GM12878 (cell line): ENCODE measurements at regions not wholly inside any gene's neighbourhood (a gene's known extent, or its start where the extent isn't known, plus 50 kb on each side); places are given as distances from the start of the nearest gene placed in this dataset.

Experiments
- ATAC-seq: fragments of 200-7000 bp; cut with Tn5 transposase; 3 replicates; pipeline ENCODE4 v1.9.1; 2020; ENCODE audit warnings: mild to moderate bottlenecking, moderate library complexity
- BruUV-seq: library from RNA; stranded (reverse); fragments of 400-500 nt; replicated peaks from 2 replicates; lab custom pipeline; 2021; lab: Mats Ljungman, UMichigan
- CTCF ChIA-PET: fragments of 300-600 bp; sonication (Branson Sonifier 250); formaldehyde crosslinking; extraction: SDS; loops from one replicate; lab custom pipeline; 2021; ENCODE audit warnings: inconsistent platforms; lab: Yijun Ruan, JAX
- POLR2A ChIA-PET: fragments of 350-600 bp; formaldehyde crosslinking; extraction: SDS; loops from one replicate; lab custom pipeline; 2021; ENCODE audit warnings: inconsistent platforms; lab: Charles Lee
- RAD21 ChIA-PET: fragments of 300-600 bp; sonication (Branson Sonifier 250); formaldehyde crosslinking; loops from one replicate; lab custom pipeline; 2023; ENCODE audit warnings: antibody characterized with exemption; ENCODE audit not compliant: unreplicated experiment; lab: Charles Lee
- SMC1A ChIA-PET: fragments of 300-600 bp; sonication (Branson Sonifier 250); formaldehyde crosslinking; loops from one replicate; lab custom pipeline; 2023; ENCODE audit not compliant: unreplicated experiment, uncharacterized antibody; lab: Charles Lee
- DNase-seq: peaks from one replicate; pipeline ENCODE4 v3.0.0-alpha.2; 2011; ENCODE audit warnings: low read depth, low spot score
- FAIRE-seq: peaks from 3 replicates; lab custom pipeline; 2011; peaks lifted over from hg19 to GRCh38; lab: Jason Lieb, UNC
- H2AFZ ChIP-seq: 2 replicates; pipeline ENCODE4 v1.6.0; 2011; ENCODE audit warnings: low read depth, low read length, control low read depth; ENCODE audit not compliant: control insufficient read depth
- H3K27ac ChIP-seq: 2 replicates; pipeline ENCODE4 v1.5.1; 2011; ENCODE audit warnings: control low read depth; ENCODE audit not compliant: control insufficient read depth, insufficient read depth
- H3K27me3 ChIP-seq, 2 experiments: replicated peaks in 1 of 2; 2 replicates each; pipeline versions ENCODE4 v1.6.0 to v1.6.1; 2011; ENCODE audit warnings: low read length in 1 of 2; ENCODE audit not compliant: control insufficient read depth in 2 of 2, insufficient read depth in 2 of 2
- H3K36me3 ChIP-seq, 2 experiments: 2 replicates each; pipeline ENCODE4 v1.5.1; 2011; ENCODE audit warnings: low read length in 1 of 2; ENCODE audit not compliant: control insufficient read depth in 2 of 2, insufficient read depth in 2 of 2
- H3K4me1 ChIP-seq: 2 replicates; pipeline ENCODE4 v1.6.1; 2011; ENCODE audit warnings: mild to moderate bottlenecking, low read length, moderate library complexity, mixed read lengths; ENCODE audit not compliant: control insufficient read depth, insufficient read depth
- H3K4me2 ChIP-seq: 2 replicates; pipeline ENCODE4 v1.6.0; 2011; ENCODE audit warnings: control low read depth; ENCODE audit not compliant: control insufficient read depth, insufficient read depth
- H3K4me3 ChIP-seq: fragments of 200-600 bp; sonication (generic); 2 replicates; pipeline ENCODE4 v1.5.1; 2016
- H3K79me2 ChIP-seq: 2 replicates; pipeline ENCODE4 v1.6.0; 2011; ENCODE audit warnings: low read length; ENCODE audit not compliant: control insufficient read depth, insufficient read depth
- H3K9ac ChIP-seq: 2 replicates; pipeline ENCODE4 v1.8.0; 2011; ENCODE audit warnings: low read length, control low read depth, mixed read lengths; ENCODE audit not compliant: control insufficient read depth, insufficient read depth
- H3K9me3 ChIP-seq: replicated peaks from 3 replicates; pipeline ENCODE4 v1.5.1; 2011; ENCODE audit warnings: mild to moderate bottlenecking, low read length; ENCODE audit not compliant: control insufficient read depth, insufficient read depth
- H4K20me1 ChIP-seq: 2 replicates; pipeline ENCODE4 v1.6.0; 2011; ENCODE audit not compliant: control insufficient read depth, insufficient read depth
- EZH2 ChIP-seq: IDR thresholded peaks from 2 replicates; pipeline ENCODE4 v1.6.1; 2012; ENCODE audit warnings: low read depth, mild to moderate bottlenecking, control low read depth, inconsistent platforms, low read length, borderline replicate concordance; ENCODE audit not compliant: control insufficient read depth
- RUNX3 ChIP-seq: IDR thresholded peaks from 2 replicates; pipeline ENCODE4 v1.6.1; 2012; ENCODE audit warnings: low read length, inconsistent platforms
- SPI1 ChIP-seq: IDR thresholded peaks from 2 replicates; pipeline ENCODE4 v1.6.1; 2011; ENCODE audit warnings: low read depth, mild to moderate bottlenecking, low read length, moderate library complexity, borderline replicate concordance; ENCODE audit not compliant: insufficient read depth
- ZNF217 ChIP-seq: fragments of 450-650 bp; IDR thresholded peaks from 2 replicates; pipeline ENCODE4 v1.6.1; 2017; ENCODE audit warnings: antibody characterized with exemption, mild to moderate bottlenecking
- WGBS: methylation state at CpG from one replicate; pipeline ENCODE4 v1.1.6; 2016; ENCODE audit warnings: low lambda C conversion rate; ENCODE audit not compliant: insufficient replicate concordance, insufficient coverage; ENCODE audit errors: missing lambda C conversion rate; 5-methylcytosine and 5-hydroxymethylcytosine counted together
- in situ Hi-C: fragments of 300-500 bp; cut with MboI; formaldehyde crosslinking; loops from 9 replicates; pipeline ENCODE4 v1.14.3; 2018; ENCODE audit warnings: mixed read lengths
- intact Hi-C: fragments of 100-400 bp; cut with micrococcal nuclease; formaldehyde crosslinking; loops from one replicate; pipeline ENCODE4 v1.14.2; 2022; ENCODE audit not compliant: unreplicated experiment
- TF ChIP-seq, protein P1 (sequence below): fragments of 450-650 bp; IDR thresholded peaks from 2 replicates; pipeline ENCODE4 v1.6.1; 2016; ENCODE audit warnings: mild to moderate bottlenecking

- H3K79me2 ChIP-seq: no peaks in the 10 kb centered on the region
- DNase-seq (no peak), ATAC-seq (no peak), FAIRE-seq (no peak)
- RAD21 ChIA-PET: no interaction called here
- no peaks in the 10 kb centered on the region for H3K27me3 ChIP-seq
- H3K4me2 ChIP-seq: no peak overlapping the region
- no TSS peak for BruUV-seq
- WGBS: 4% methylated on average over 6 of the region's 6 CpGs
- no peak overlapping the region for H2AFZ ChIP-seq
- TF ChIP-seq EZH2 (no peak), ZNF217 (no peak), SPI1 (0 out of 2 replicates have a peak, but pooled peaks have one; percentile 12), RUNX3 (0 out of 2 replicates have a peak, but pooled peaks have one; percentile 14)
- TF ChIP-seq, protein P1, sequence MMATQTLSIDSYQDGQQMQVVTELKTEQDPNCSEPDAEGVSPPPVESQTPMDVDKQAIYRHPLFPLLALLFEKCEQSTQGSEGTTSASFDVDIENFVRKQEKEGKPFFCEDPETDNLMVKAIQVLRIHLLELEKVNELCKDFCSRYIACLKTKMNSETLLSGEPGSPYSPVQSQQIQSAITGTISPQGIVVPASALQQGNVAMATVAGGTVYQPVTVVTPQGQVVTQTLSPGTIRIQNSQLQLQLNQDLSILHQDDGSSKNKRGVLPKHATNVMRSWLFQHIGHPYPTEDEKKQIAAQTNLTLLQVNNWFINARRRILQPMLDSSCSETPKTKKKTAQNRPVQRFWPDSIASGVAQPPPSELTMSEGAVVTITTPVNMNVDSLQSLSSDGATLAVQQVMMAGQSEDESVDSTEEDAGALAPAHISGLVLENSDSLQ: no peak
- no peak overlapping the region for H3K4me3 ChIP-seq
- H3K27ac ChIP-seq: no peak overlapping the region
- POLR2A ChIA-PET: no interaction called here
- SMC1A ChIA-PET: no interaction called here
- no peak overlapping the region for H3K9ac ChIP-seq
- CTCF ChIA-PET: interaction anchor here (1.3 kb wide), 1 partner anchor 12 kb away, joined by 4 read pairs; no protein-coding TSS in a partner anchor
- intact Hi-C loops (no loop called here), in situ Hi-C loops (no loop called here)
- peaks cover 19% of the 10 kb centered on the region for H3K4me1 ChIP-seq
- no peaks in the 10 kb centered on the region for H3K9me3 ChIP-seq
- H4K20me1 ChIP-seq: no peaks in the 10 kb centered on the region
- no peaks in the 10 kb centered on the region for H3K36me3 ChIP-seq
These were observed 98.9 kb upstream of the TNC start for GRCh38 chr9:115216873-115217272.
